SK-N-SH treated with all-trans-retinoic acid at 6 μM for 48 hours (cell line): ENCODE measurements at regions not wholly inside any gene's neighbourhood (a gene's known extent, or its start where the extent isn't known, plus 50 kb on each side); places are given as distances from the start of the nearest gene placed in this dataset.

Experiments used
- ESRRG ChIP-seq: fragments of 250-450 bp; sonication (Bioruptor Pico); IDR thresholded peaks from 2 replicates; pipeline ENCODE4 v1.6.1; 2021; ENCODE audit warnings: mild to moderate bottlenecking
- ISL1 ChIP-seq: fragments of 250-450 bp; sonication (Bioruptor Pico); IDR thresholded peaks from 2 replicates; pipeline ENCODE4 v2.1.2; 2022; ENCODE audit warnings: mild to moderate bottlenecking, moderate library complexity
- PPARA ChIP-seq: fragments of 250-450 bp; sonication (Bioruptor Pico); IDR thresholded peaks from 2 replicates; pipeline ENCODE4 v1.5.0; 2020; ENCODE audit warnings: mild to moderate bottlenecking, borderline replicate concordance
- RARB ChIP-seq: fragments of 250-450 bp; sonication (Bioruptor Pico); IDR thresholded peaks from 2 replicates; pipeline ENCODE4 v1.8.0; 2021; ENCODE audit warnings: mild to moderate bottlenecking, moderate library complexity
- SNAI2 ChIP-seq: fragments of 250-450 bp; sonication (Bioruptor Pico); IDR thresholded peaks from 2 replicates; pipeline ENCODE4 v1.5.0; 2020; ENCODE audit warnings: mild to moderate bottlenecking, moderate library complexity
- ZFP3 ChIP-seq: fragments of 250-450 bp; sonication (Bioruptor Pico); IDR thresholded peaks from 2 replicates; pipeline ENCODE4 v1.5.0; 2020; ENCODE audit warnings: mild to moderate bottlenecking, moderate library complexity
- ZFP30 ChIP-seq: fragments of 450-650 bp; formaldehyde crosslinking; IDR thresholded peaks from 2 replicates; pipeline ENCODE4 v1.5.0; 2022; ENCODE audit warnings: mild to moderate bottlenecking, moderate library complexity

DNA sequence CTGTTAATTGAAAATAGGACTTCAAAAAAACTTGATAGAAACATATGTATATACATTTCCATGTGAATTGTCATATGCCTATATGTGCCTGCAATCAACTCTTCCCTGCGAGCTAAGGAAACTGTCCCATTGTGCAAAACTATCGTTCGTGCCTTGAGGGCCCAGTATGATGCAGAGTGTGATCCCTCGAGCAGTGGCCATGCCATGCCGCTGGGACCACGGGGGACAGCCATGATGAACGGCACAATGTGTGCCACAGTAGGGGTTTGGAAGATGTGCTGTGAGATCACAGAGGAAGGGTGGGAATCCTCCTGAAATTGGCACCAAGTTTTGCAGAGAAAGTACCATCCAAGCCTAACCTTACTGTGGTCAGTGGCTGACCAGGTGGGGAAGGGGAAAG lies 118.1 kb upstream of the SOX1 start:
- TF ChIP-seq ZFP3 (CRISPR knock-in tag) (no peak), ISL1 (CRISPR knock-in tag) (no peak), PPARA (CRISPR knock-in tag) (no peak), SNAI2 (CRISPR knock-in tag) (no peak), ZFP30 (CRISPR knock-in tag) (no peak), ESRRG (CRISPR knock-in tag) (no peak), RARB (no peak)
